ENCODE measurements at regions not wholly inside any gene's neighbourhood (a gene's known extent, or its start where the extent isn't known, plus 50 kb on each side); places are given as distances from the start of the nearest gene placed in this dataset.

GRCh38 chr10:43735907-43736306 lies 87.2 kb upstream of the ZNF32 start:
- Histone ChIP-seq H3K36me3 (ENCODE audit: control insufficient read depth, insufficient read depth, low read length) (no peaks in the 10 kb centered on the region), H3K4me3 (ENCODE audit: low read depth, low read length) (no peak overlapping the region), H3K27me3 (ENCODE audit: control insufficient read depth, insufficient read depth, low read length) (no peaks in the 10 kb centered on the region)
- TF ChIP-seq CTCF (IDR thresholded peaks at IDR 0.05; ENCODE audit: insufficient read depth, low read length, poor library complexity, severe bottlenecking) = no peak
- no peak for DNase-seq (ENCODE audit: low read depth)

- TF ChIP-seq CTCF (IDR thresholded peaks at IDR 0.05; ENCODE audit: insufficient read depth, low read length, poor library complexity, severe bottlenecking) = no peak
- H3K27me3 ChIP-seq (ENCODE audit: control insufficient read depth, insufficient read depth, low read length) = no peaks in the 10 kb centered on the region
- H3K36me3 ChIP-seq (ENCODE audit: control insufficient read depth, insufficient read depth, low read length) = no peaks in the 10 kb centered on the region
- no peak overlapping the region for H3K4me3 ChIP-seq (ENCODE audit: low read depth, low read length)
- DNase-seq (ENCODE audit: low read depth) = no peak
Measured at GRCh38 chr10:43734716-43735115, 86.0 kb upstream of the ZNF32 start.

- DNase-seq (ENCODE audit: low read depth) = no peak
- no peak for TF ChIP-seq CTCF (IDR thresholded peaks at IDR 0.05; ENCODE audit: insufficient read depth, low read length, poor library complexity, severe bottlenecking)
- Histone ChIP-seq H3K36me3 (ENCODE audit: control insufficient read depth, insufficient read depth, low read length) (no peaks in the 10 kb centered on the region), H3K4me3 (ENCODE audit: low read depth, low read length) (no peak overlapping the region), H3K27me3 (ENCODE audit: control insufficient read depth, insufficient read depth, low read length) (no peaks in the 10 kb centered on the region)
Measured at GRCh38 chr10:43731486-43731885, 82.8 kb upstream of the ZNF32 start.

GRCh38 chr10:43728425-43728824 lies 79.7 kb upstream of the ZNF32 start:
- H3K4me3 ChIP-seq (ENCODE audit: low read depth, low read length) = no peak overlapping the region
- H3K36me3 ChIP-seq (ENCODE audit: control insufficient read depth, insufficient read depth, low read length) = no peaks in the 10 kb centered on the region
- no peak for DNase-seq (ENCODE audit: low read depth)
- TF ChIP-seq CTCF (IDR thresholded peaks at IDR 0.05; ENCODE audit: insufficient read depth, low read length, poor library complexity, severe bottlenecking) = no peak
- no peaks in the 10 kb centered on the region for H3K27me3 ChIP-seq (ENCODE audit: control insufficient read depth, insufficient read depth, low read length)

- DNase-seq (ENCODE audit: low read depth) = no peak
- H3K36me3 ChIP-seq (ENCODE audit: control insufficient read depth, insufficient read depth, low read length) = no peaks in the 10 kb centered on the region
- TF ChIP-seq CTCF (IDR thresholded peaks at IDR 0.05; ENCODE audit: insufficient read depth, low read length, poor library complexity, severe bottlenecking) = no peak
- no peak overlapping the region for H3K4me3 ChIP-seq (ENCODE audit: low read depth, low read length)
- no peaks in the 10 kb centered on the region for H3K27me3 ChIP-seq (ENCODE audit: control insufficient read depth, insufficient read depth, low read length)
Measured at GRCh38 chr10:43727935-43728334, 79.3 kb upstream of the ZNF32 start.

GRCh38 chr10:43715334-43715733 lies 66.7 kb upstream of the ZNF32 start:
- no peak for DNase-seq (ENCODE audit: low read depth)
- no peaks in the 10 kb centered on the region for H3K27me3 ChIP-seq (ENCODE audit: control insufficient read depth, insufficient read depth, low read length)
- H3K36me3 ChIP-seq (ENCODE audit: control insufficient read depth, insufficient read depth, low read length) = no peaks in the 10 kb centered on the region
- TF ChIP-seq CTCF (IDR thresholded peaks at IDR 0.05; ENCODE audit: insufficient read depth, low read length, poor library complexity, severe bottlenecking) = no peak
- no peak overlapping the region for H3K4me3 ChIP-seq (ENCODE audit: low read depth, low read length)

Measured in kidney epithelial cell (primary cell).